Adrenal gland (tissue), 5 donors: ENCODE measurements at regions not wholly inside any gene's neighbourhood (a gene's known extent, or its start where the extent isn't known, plus 50 kb on each side); places are given as distances from the start of the nearest gene placed in this dataset.

ENCODE experiments used
- CTCF ChIP-seq, 6 experiments: fragments of 450-650 bp in 4 of 6; fragments of 200-600 bp in 2 of 6; sonication (generic) in 1 of 6; IDR thresholded peaks; 1 replicate in 5 of 6; 2 replicates in 1 of 6; pipeline versions ENCODE4 v1.5.1 to v1.8.0; 2016 to 2021; ENCODE audit warnings: antibody characterized with exemption in 6 of 6, mild to moderate bottlenecking in 2 of 6, moderate library complexity in 1 of 6
- POLR2A ChIP-seq, 2 donors: fragments of 450-650 bp; IDR thresholded peaks; one replicate each; pipeline ENCODE4 v1.6.1; 2017; ENCODE audit warnings: antibody characterized with exemption in 2 of 2, mild to moderate bottlenecking in 2 of 2, moderate library complexity in 1 of 2
- donor health status: DM: no; HTN: no; CAD: no.

GRCh38 chr1:101325144-101325543 is 88.3 kb downstream of the S1PR1 start:
- TF ChIP-seq POLR2A (IDR thresholded peaks at IDR 0.05) = no peak
- no peak for TF ChIP-seq CTCF (IDR thresholded peaks at IDR 0.05)
